ENCODE measurements at regions not wholly inside any gene's neighbourhood (a gene's known extent, or its start where the extent isn't known, plus 50 kb on each side); places are given as distances from the start of the nearest gene placed in this dataset.

DNA sequence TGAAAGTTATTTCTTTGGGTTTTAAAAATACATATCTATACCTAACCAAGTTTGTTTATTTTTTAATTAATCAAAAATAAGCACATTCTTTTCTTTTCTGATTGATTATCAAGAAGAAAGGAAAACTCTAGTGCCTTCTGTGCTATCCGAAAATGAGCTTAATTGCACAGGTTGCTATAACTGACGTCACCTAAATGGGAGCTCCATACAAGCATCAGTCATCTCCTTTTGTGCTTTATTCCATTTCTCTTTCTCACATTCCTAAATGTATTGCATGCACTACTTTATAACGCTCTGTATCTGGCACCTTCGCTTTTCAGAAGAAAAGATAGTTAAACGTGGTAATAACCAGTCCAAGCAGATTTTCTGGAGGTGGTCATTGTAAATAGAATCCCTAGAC lies 675.0 kb downstream of the STPG2 start:
- no peaks in the 10 kb centered on the region for H3K4me1 ChIP-seq (ENCODE audit: insufficient read depth, low read length)
- no peak overlapping the region for H3K4me3 ChIP-seq (ENCODE audit: low read length)
- Mint-ChIP-seq H3K27ac (peak overlapping the region in 1 of 8 donors; percentile 32), H3K36me3 (no peaks in the 10 kb centered on the region), H3K4me3 (no peak overlapping the region), H3K9me3 (peaks cover 2 to 28% (median 4%) of the 10 kb centered on the region in 5 donors), H3K27me3 (no peaks in the 10 kb centered on the region), H3K4me1 (no peaks in the 10 kb centered on the region)
- H3K9me3 ChIP-seq (ENCODE audit: low read length) = no peaks in the 10 kb centered on the region
- H3K27ac ChIP-seq (ENCODE audit: low read depth, low read length) = no peak overlapping the region
- DNase-seq = no peak
- CTCF ChIA-PET = no interaction called here
- POLR2A ChIA-PET = no interaction called here
- H3K36me3 ChIP-seq (ENCODE audit: insufficient read depth, low read length) = no peaks in the 10 kb centered on the region
- no peaks in the 10 kb centered on the region for H3K27me3 ChIP-seq (ENCODE audit: insufficient read depth, low read length, poor library complexity, severe bottlenecking)

GRCh38 chr4:97475621-97476020 lies 667.7 kb downstream of the STPG2 start:
- H3K36me3 Mint-ChIP-seq = no peaks in the 10 kb centered on the region
- Histone ChIP-seq H3K4me1 (ENCODE audit: insufficient read depth, low read length) (no peaks in the 10 kb centered on the region), H3K9me3 (ENCODE audit: low read length) (no peaks in the 10 kb centered on the region), H3K27me3 (ENCODE audit: insufficient read depth, low read length, poor library complexity, severe bottlenecking) (no peaks in the 10 kb centered on the region), H3K4me3 (ENCODE audit: low read length) (no peak overlapping the region), H3K27ac (ENCODE audit: low read depth, low read length) (no peak overlapping the region), H3K36me3 (ENCODE audit: insufficient read depth, low read length) (no peaks in the 10 kb centered on the region)
- ChIA-PET CTCF (no interaction called here), POLR2A (no interaction called here)
- H3K27me3 Mint-ChIP-seq = no peaks in the 10 kb centered on the region
- no peak overlapping the region for H3K4me3 Mint-ChIP-seq
- peaks cover 0 to 14% (median 7%) of the 10 kb centered on the region in 5 donors for H3K9me3 Mint-ChIP-seq
- no peak for DNase-seq
- no peaks in the 10 kb centered on the region for H3K4me1 Mint-ChIP-seq
- H3K27ac Mint-ChIP-seq = no peak overlapping the region

- Mint-ChIP-seq H3K27ac (no peak overlapping the region), H3K9me3 (peaks cover 0 to 20% (median 5%) of the 10 kb centered on the region in 5 donors), H3K27me3 (no peaks in the 10 kb centered on the region), H3K36me3 (no peaks in the 10 kb centered on the region), H3K4me1 (no peaks in the 10 kb centered on the region), H3K4me3 (no peak overlapping the region)
- Histone ChIP-seq H3K27ac (ENCODE audit: low read depth, low read length) (no peak overlapping the region), H3K9me3 (ENCODE audit: low read length) (no peaks in the 10 kb centered on the region), H3K4me1 (ENCODE audit: insufficient read depth, low read length) (no peaks in the 10 kb centered on the region), H3K4me3 (ENCODE audit: low read length) (no peak overlapping the region), H3K36me3 (ENCODE audit: insufficient read depth, low read length) (no peaks in the 10 kb centered on the region), H3K27me3 (ENCODE audit: insufficient read depth, low read length, poor library complexity, severe bottlenecking) (no peaks in the 10 kb centered on the region)
- CTCF ChIA-PET = no interaction called here
- DNase-seq = no peak
- POLR2A ChIA-PET = no interaction called here
Measured at GRCh38 chr4:97477974-97478373, 665.3 kb downstream of the STPG2 start.

GRCh38 chr4:97479388-97479787 lies 663.9 kb downstream of the STPG2 start:
- no peaks in the 10 kb centered on the region for H3K27me3 Mint-ChIP-seq
- Histone ChIP-seq H3K4me1 (ENCODE audit: insufficient read depth, low read length) (no peaks in the 10 kb centered on the region), H3K27me3 (ENCODE audit: insufficient read depth, low read length, poor library complexity, severe bottlenecking) (no peaks in the 10 kb centered on the region), H3K36me3 (ENCODE audit: insufficient read depth, low read length) (no peaks in the 10 kb centered on the region), H3K27ac (ENCODE audit: low read depth, low read length) (no peak overlapping the region), H3K4me3 (ENCODE audit: low read length) (no peak overlapping the region), H3K9me3 (ENCODE audit: low read length) (no peaks in the 10 kb centered on the region)
- H3K9me3 Mint-ChIP-seq = peaks cover 0 to 15% (median 5%) of the 10 kb centered on the region in 5 donors
- no peaks in the 10 kb centered on the region for H3K36me3 Mint-ChIP-seq
- no peaks in the 10 kb centered on the region for H3K4me1 Mint-ChIP-seq
- no peak overlapping the region for H3K27ac Mint-ChIP-seq
- POLR2A ChIA-PET = no interaction called here
- CTCF ChIA-PET = no interaction called here
- H3K4me3 Mint-ChIP-seq = no peak overlapping the region
- no peak for DNase-seq

DNA sequence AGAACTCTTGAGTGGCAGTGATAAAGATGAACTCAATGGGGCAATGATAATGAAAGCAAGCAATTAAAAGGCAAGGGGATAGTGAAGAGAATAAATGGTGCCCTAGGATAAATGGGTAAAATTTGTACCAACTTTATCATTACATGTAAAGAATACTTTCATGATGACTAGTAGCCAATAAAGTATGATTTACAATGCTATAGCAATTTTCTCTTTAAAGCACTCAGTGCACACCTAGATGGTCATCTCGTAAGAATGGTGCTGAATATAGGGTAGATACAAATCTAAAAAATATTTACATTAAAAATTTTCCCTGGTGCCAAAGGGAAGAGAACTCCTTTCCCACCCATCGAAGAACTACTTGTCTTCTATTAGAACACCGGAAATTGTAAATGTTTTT lies 651.4 kb downstream of the STPG2 start:
- Mint-ChIP-seq H3K36me3 (peaks cover 0 to 1% (median 0%) of the 10 kb centered on the region in 3 donors), H3K27me3 (no peaks in the 10 kb centered on the region), H3K27ac (no peak overlapping the region), H3K9me3 (peaks cover 0 to 13% (median 5%) of the 10 kb centered on the region in 5 donors), H3K4me1 (no peaks in the 10 kb centered on the region), H3K4me3 (no peak overlapping the region)
- Histone ChIP-seq H3K9me3 (ENCODE audit: low read length) (no peaks in the 10 kb centered on the region), H3K27me3 (ENCODE audit: insufficient read depth, low read length, poor library complexity, severe bottlenecking) (no peaks in the 10 kb centered on the region), H3K4me3 (ENCODE audit: low read length) (no peak overlapping the region), H3K27ac (ENCODE audit: low read depth, low read length) (no peak overlapping the region), H3K36me3 (ENCODE audit: insufficient read depth, low read length) (no peaks in the 10 kb centered on the region), H3K4me1 (ENCODE audit: insufficient read depth, low read length) (no peaks in the 10 kb centered on the region)
- DNase-seq = no peak
- CTCF ChIA-PET = no interaction called here
- POLR2A ChIA-PET = no interaction called here

GRCh38 chr4:97493815-97494518 lies 649.3 kb downstream of the STPG2 start:
- ChIA-PET CTCF (no interaction called here), POLR2A (no interaction called here)
- Histone ChIP-seq H3K9me3 (ENCODE audit: low read length) (no peaks in the 10 kb centered on the region), H3K4me3 (ENCODE audit: low read length) (no peak overlapping the region), H3K27me3 (ENCODE audit: insufficient read depth, low read length, poor library complexity, severe bottlenecking) (no peaks in the 10 kb centered on the region), H3K4me1 (ENCODE audit: insufficient read depth, low read length) (no peaks in the 10 kb centered on the region), H3K36me3 (ENCODE audit: insufficient read depth, low read length) (no peaks in the 10 kb centered on the region), H3K27ac (ENCODE audit: low read depth, low read length) (no peak overlapping the region)
- no peak for DNase-seq
- H3K4me3 Mint-ChIP-seq = no peak overlapping the region
- no peak overlapping the region for H3K27ac Mint-ChIP-seq
- H3K4me1 Mint-ChIP-seq = no peaks in the 10 kb centered on the region
- peaks cover 0 to 17% (median 5%) of the 10 kb centered on the region in 5 donors for H3K9me3 Mint-ChIP-seq
- H3K27me3 Mint-ChIP-seq = no peaks in the 10 kb centered on the region
- H3K36me3 Mint-ChIP-seq = peaks cover 0 to 1% (median 0%) of the 10 kb centered on the region in 3 donors

DNA sequence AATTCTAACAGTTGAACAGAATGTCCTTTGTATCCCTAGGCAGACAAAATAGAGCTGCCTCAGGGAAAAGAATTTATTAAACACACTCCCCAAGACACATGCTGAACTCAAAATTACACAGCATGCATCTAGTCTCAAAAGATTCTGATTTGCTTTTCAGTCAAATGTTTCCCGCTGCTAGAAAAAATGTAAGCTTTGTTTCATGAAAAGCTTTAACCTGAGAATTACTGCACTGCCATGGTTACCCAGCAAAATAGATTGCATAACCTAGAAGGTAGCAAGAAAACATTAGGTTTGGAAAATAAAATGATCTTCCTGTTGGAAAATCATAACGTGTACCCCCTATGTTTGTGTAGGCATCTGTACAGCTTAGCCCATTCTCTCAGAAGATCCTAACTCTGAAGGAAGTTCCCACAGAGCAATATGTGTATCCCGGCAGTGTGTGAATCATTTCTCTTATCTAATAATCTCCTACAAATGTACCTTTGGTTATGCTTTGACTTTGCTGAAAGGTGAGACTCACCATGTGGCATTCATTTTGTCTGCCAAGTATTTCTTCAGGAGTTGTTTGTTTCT lies 646.9 kb downstream of the STPG2 start:
- Mint-ChIP-seq H3K4me1 (no peaks in the 10 kb centered on the region), H3K4me3 (no peak overlapping the region), H3K27ac (no peak overlapping the region), H3K36me3 (no peaks in the 10 kb centered on the region), H3K9me3 (peaks cover 0 to 13% (median 3%) of the 10 kb centered on the region in 5 donors), H3K27me3 (no peaks in the 10 kb centered on the region)
- Histone ChIP-seq H3K36me3 (ENCODE audit: insufficient read depth, low read length) (no peaks in the 10 kb centered on the region), H3K4me3 (ENCODE audit: low read length) (no peak overlapping the region), H3K9me3 (ENCODE audit: low read length) (no peaks in the 10 kb centered on the region), H3K27me3 (ENCODE audit: insufficient read depth, low read length, poor library complexity, severe bottlenecking) (no peaks in the 10 kb centered on the region), H3K4me1 (ENCODE audit: insufficient read depth, low read length) (no peaks in the 10 kb centered on the region), H3K27ac (ENCODE audit: low read depth, low read length) (no peak overlapping the region)
- DNase-seq = no peak
- ChIA-PET POLR2A (no interaction called here), CTCF (no interaction called here)

DNA sequence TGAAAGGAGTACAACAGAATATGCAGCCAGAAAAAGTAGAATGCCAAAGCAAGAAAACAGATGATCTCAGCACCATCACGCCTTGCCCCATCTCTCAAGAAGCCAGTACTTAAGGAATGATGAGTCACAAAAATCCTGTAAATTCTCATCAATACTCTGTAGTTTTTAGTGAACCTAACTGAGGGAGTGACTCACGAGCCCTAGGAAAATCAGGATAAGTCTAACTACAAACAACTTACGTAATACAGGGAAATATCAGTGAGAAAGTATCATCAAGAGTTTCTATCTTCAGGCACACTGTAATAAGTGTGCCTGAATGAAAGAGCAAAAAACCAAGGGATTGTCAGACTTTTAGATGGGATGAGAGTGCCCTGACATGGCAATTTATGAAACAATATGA lies 644.4 kb downstream of the STPG2 start:
- POLR2A ChIA-PET = no interaction called here
- Histone ChIP-seq H3K4me3 (ENCODE audit: low read length) (no peak overlapping the region), H3K9me3 (ENCODE audit: low read length) (no peaks in the 10 kb centered on the region), H3K27me3 (ENCODE audit: insufficient read depth, low read length, poor library complexity, severe bottlenecking) (no peaks in the 10 kb centered on the region), H3K4me1 (ENCODE audit: insufficient read depth, low read length) (no peaks in the 10 kb centered on the region), H3K27ac (ENCODE audit: low read depth, low read length) (no peak overlapping the region), H3K36me3 (ENCODE audit: insufficient read depth, low read length) (no peaks in the 10 kb centered on the region)
- DNase-seq = no peak
- Mint-ChIP-seq H3K9me3 (peaks cover 0 to 13% (median 0%) of the 10 kb centered on the region in 5 donors), H3K4me3 (no peak overlapping the region), H3K4me1 (no peaks in the 10 kb centered on the region), H3K36me3 (no peaks in the 10 kb centered on the region), H3K27ac (no peak overlapping the region), H3K27me3 (no peaks in the 10 kb centered on the region)
- CTCF ChIA-PET = no interaction called here

Measured in CD8-positive, alpha-beta memory T cell (primary cell).